Right lobe of liver (tissue), 4 donors: ENCODE measurements at regions not wholly inside any gene's neighbourhood (a gene's known extent, or its start where the extent isn't known, plus 50 kb on each side); places are given as distances from the start of the nearest gene placed in this dataset.

Experiments used
- CTCF ChIP-seq, 4 donors: fragments of 200-600 bp in 3 of 4; fragments of 450-650 bp in 1 of 4; IDR thresholded peaks; one replicate each; pipeline versions ENCODE4 v1.5.1 to v1.8.0; 2016 to 2022; ENCODE audit warnings: antibody characterized with exemption in 4 of 4, mild to moderate bottlenecking in 2 of 4
- POLR2A ChIP-seq: fragments of 450-650 bp; IDR thresholded peaks from one replicate; pipeline ENCODE4 v1.6.1; 2017; ENCODE audit warnings: antibody characterized with exemption, mild to moderate bottlenecking
- donor health status: DM: no; HTN: no; CAD: no.
- donor health status: DM: no; HTN: no; CAD: no.
- donor health status: DM: no; HTN: yes; CAD: no.

GRCh38 chr9:106502930-106503329 is 360.0 kb upstream of the ZNF462 start:
- TF ChIP-seq CTCF (IDR thresholded peaks at IDR 0.05) = no peak
- no peak for TF ChIP-seq POLR2A
